IMR-90 (cell line): ENCODE measurements at regions not wholly inside any gene's neighbourhood (a gene's known extent, or its start where the extent isn't known, plus 50 kb on each side); places are given as distances from the start of the nearest gene placed in this dataset.

Experiments
- ATAC-seq: fragments of 200-7000 bp; cut with Tn5 transposase; 2 replicates; pipeline ENCODE4 v1.9.1; 2020; ENCODE audit warnings: low read depth, mild to moderate bottlenecking, moderate library complexity
- BruUV-seq: library from RNA; stranded (reverse); fragments of 400-500 nt; replicated peaks from 2 replicates; lab custom pipeline; 2021; lab: Mats Ljungman, UMichigan
- CTCF ChIA-PET: fragments of 300-600 bp; formaldehyde crosslinking; extraction: SDS; loops from one replicate; lab custom pipeline; 2021; ENCODE audit warnings: antibody characterized with exemption; lab: Yijun Ruan, JAX
- POLR2A ChIA-PET: fragments of 300-600 bp; sonication (Branson Sonifier 250); formaldehyde crosslinking; loops from one replicate; lab custom pipeline; 2022; ENCODE audit warnings: antibody characterized with exemption; ENCODE audit not compliant: unreplicated experiment; lab: Charles Lee
- DNase-seq: peaks from one replicate; pipeline ENCODE4 v3.0.0; 2013
- H2AFZ ChIP-seq: replicated peaks from 2 replicates; pipeline ENCODE3; 2013; ENCODE audit warnings: low read length, mild to moderate bottlenecking; ENCODE audit not compliant: poor library complexity
- H2AK5ac ChIP-seq: 2 replicates; pipeline ENCODE4 v1.6.1; 2013; ENCODE audit warnings: low read depth, low read length, inconsistent platforms
- H2AK9ac ChIP-seq: replicated peaks from 2 replicates; pipeline ENCODE3; 2013; ENCODE audit warnings: mild to moderate bottlenecking, low read depth, low read length, moderate library complexity; ENCODE audit not compliant: poor library complexity
- H2BK120ac ChIP-seq: 2 replicates; pipeline ENCODE4 v1.6.1; 2013; ENCODE audit warnings: low read depth, low read length, inconsistent platforms
- H2BK15ac ChIP-seq: 3 replicates; pipeline ENCODE4 v1.6.1; 2013; ENCODE audit warnings: low read depth, low read length, inconsistent platforms
- H2BK20ac ChIP-seq: 2 replicates; pipeline ENCODE4 v1.6.1; 2013; ENCODE audit warnings: low read depth, mild to moderate bottlenecking, inconsistent platforms, low read length, moderate library complexity
- H2BK5ac ChIP-seq: 2 replicates; pipeline ENCODE4 v1.6.1; 2013; ENCODE audit warnings: mild to moderate bottlenecking, low read depth, low read length, inconsistent platforms; ENCODE audit not compliant: poor library complexity, severe bottlenecking
- H3K14ac ChIP-seq: replicated peaks from 2 replicates; pipeline ENCODE4 v1.6.1; 2013; ENCODE audit warnings: low read depth, low read length, inconsistent platforms
- H3K18ac ChIP-seq: 2 replicates; pipeline ENCODE4 v1.6.1; 2013; ENCODE audit warnings: low read depth, low read length, control low read depth
- H3K23ac ChIP-seq: 2 replicates; pipeline ENCODE4 v1.6.1; 2013; ENCODE audit warnings: low read depth, low read length, inconsistent platforms
- H3K27ac ChIP-seq: 2 replicates; pipeline ENCODE4 v1.5.1; 2013; ENCODE audit warnings: mild to moderate bottlenecking, control low read depth, low read length; ENCODE audit not compliant: insufficient read depth
- H3K27me3 ChIP-seq: 2 replicates; pipeline ENCODE4 v1.6.1; 2013; ENCODE audit warnings: low read length; ENCODE audit not compliant: control insufficient read depth, insufficient read depth
- H3K36me3 ChIP-seq: 2 replicates; pipeline ENCODE4 v1.6.1; 2013; ENCODE audit warnings: low read length, mixed read lengths; ENCODE audit not compliant: control insufficient read depth, insufficient read depth
- H3K4ac ChIP-seq: 2 replicates; pipeline ENCODE4 v1.6.1; 2013; ENCODE audit warnings: low read depth, low read length, inconsistent platforms
- H3K4me1 ChIP-seq: 2 replicates; pipeline ENCODE4 v1.6.1; 2013; ENCODE audit warnings: low read length, mixed read lengths; ENCODE audit not compliant: control insufficient read depth, insufficient read depth
- H3K4me2 ChIP-seq: 2 replicates; pipeline ENCODE4 v1.6.1; 2013; ENCODE audit warnings: low read depth, mild to moderate bottlenecking, control low read depth, low read length, moderate library complexity
- H3K4me3 ChIP-seq: 2 replicates; pipeline ENCODE4 v1.5.1; 2013; ENCODE audit warnings: low read depth, mild to moderate bottlenecking, control low read depth, low read length, moderate library complexity; ENCODE audit not compliant: insufficient read depth
- H3K56ac ChIP-seq: 2 replicates; pipeline ENCODE4 v1.6.1; 2013; ENCODE audit warnings: low read length, inconsistent platforms; ENCODE audit not compliant: insufficient read depth; ENCODE audit errors: extremely low read depth
- H3K79me1 ChIP-seq, 2 experiments: 2 replicates each; pipeline ENCODE4 v1.6.1; 2013; ENCODE audit warnings: low read length in 2 of 2, inconsistent platforms in 1 of 2, low read depth in 1 of 2
- H3K9ac ChIP-seq: 2 replicates; pipeline ENCODE4 v1.6.1; 2013; ENCODE audit warnings: low read depth, low read length, control low read depth
- H3K9me1 ChIP-seq: 2 replicates; pipeline ENCODE4 v1.6.1; 2013; ENCODE audit warnings: low read length, inconsistent platforms; ENCODE audit not compliant: insufficient read depth
- H3K9me3 ChIP-seq: 2 replicates; pipeline ENCODE4 v1.6.1; 2013; ENCODE audit warnings: low read length; ENCODE audit not compliant: control insufficient read depth, insufficient read depth
- H4K20me1 ChIP-seq: 2 replicates; pipeline ENCODE4 v1.6.1; 2013; ENCODE audit warnings: low read length, inconsistent platforms; ENCODE audit not compliant: insufficient read depth
- H4K5ac ChIP-seq: 2 replicates; pipeline ENCODE4 v1.6.1; 2013; ENCODE audit warnings: mild to moderate bottlenecking, low read depth, low read length, control low read depth
- H4K8ac ChIP-seq, 2 experiments: 2 replicates each; pipeline ENCODE4 v1.6.1; 2013; ENCODE audit warnings: low read depth in 2 of 2, low read length in 2 of 2, control low read depth in 1 of 2, inconsistent platforms in 1 of 2
- H4K91ac ChIP-seq: 2 replicates; pipeline ENCODE4 v1.6.1; 2013; ENCODE audit warnings: low read depth, low read length, inconsistent platforms; ENCODE audit not compliant: insufficient read depth
- MAFK ChIP-seq: IDR thresholded peaks from 2 replicates; pipeline ENCODE4 v1.6.1; 2012; ENCODE audit warnings: low read depth, low read length, improper control_type of control experiment
- POLR2A ChIP-seq: IDR thresholded peaks from 2 replicates; pipeline ENCODE4 v1.6.1; 2012; ENCODE audit warnings: mild to moderate bottlenecking, low read depth, low read length
- RFX5 ChIP-seq: IDR thresholded peaks from 2 replicates; pipeline ENCODE4 v1.8.0; 2012; ENCODE audit warnings: low read depth, mild to moderate bottlenecking, low read length, moderate library complexity
- WGBS, 2 experiments: methylation state at CpG; one replicate each; pipeline versions ENCODE4 v1.1.5 to v1.1.7; 2013; ENCODE audit warnings: missing lambda C conversion rate in 2 of 2; ENCODE audit not compliant: insufficient read length in 1 of 2; ENCODE audit errors: extremely low coverage in 2 of 2; 5-methylcytosine and 5-hydroxymethylcytosine counted together
- dilution Hi-C: fragments of 300-500 bp; cut with HindIII; formaldehyde crosslinking; loops from one replicate; pipeline ENCODE4 v1.14.3; 2018; ENCODE audit warnings: low sequenced_read_pairs; ENCODE audit not compliant: unreplicated experiment
- in situ Hi-C: fragments of 300-500 bp; cut with MboI; formaldehyde crosslinking; loops from 3 replicates; pipeline ENCODE4 v1.14.3; 2019; ENCODE audit warnings: low sequenced_read_pairs, inconsistent platforms, mixed read lengths
- intact Hi-C: fragments of 100-400 bp; cut with micrococcal nuclease; formaldehyde crosslinking; loops from 2 replicates; pipeline ENCODE4 v1.10.0; 2022

DNA sequence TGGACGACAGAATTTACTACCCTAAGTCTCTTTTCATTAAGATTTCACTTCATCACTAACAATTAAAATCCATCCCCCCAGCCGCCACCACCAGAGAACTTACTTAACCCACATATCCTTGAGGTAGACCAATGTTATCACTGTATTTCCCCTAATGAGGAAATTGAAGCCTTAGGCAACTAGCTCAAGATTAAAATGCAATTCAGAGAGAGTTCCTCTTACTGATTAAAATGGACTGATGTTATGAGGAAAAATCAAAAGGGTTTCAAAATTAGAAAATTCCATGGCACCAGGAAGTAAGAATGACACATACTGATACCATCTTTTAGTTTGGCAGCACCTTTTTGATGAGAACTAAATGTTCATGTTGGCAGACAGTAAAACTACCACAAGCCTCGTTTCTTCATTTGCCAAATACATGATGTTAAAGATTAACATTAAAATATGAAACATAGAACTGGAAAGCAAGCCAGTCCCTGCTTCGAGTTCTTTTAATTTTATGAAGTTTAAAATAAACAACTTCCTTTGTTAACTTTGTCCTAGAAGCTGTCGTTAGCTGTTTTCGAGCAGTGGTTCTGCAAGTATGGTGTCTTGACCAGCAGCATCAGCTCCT, 69.3 kb upstream of the CCDC160 start:
- H3K56ac ChIP-seq = no peak overlapping the region
- H3K79me1 ChIP-seq = no peaks in the 10 kb centered on the region
- no peak overlapping the region for H3K4ac ChIP-seq
- H3K14ac ChIP-seq = no peak overlapping the region
- no peaks in the 10 kb centered on the region for H3K9me1 ChIP-seq
- peaks cover 3% of the 10 kb centered on the region for H3K27me3 ChIP-seq
- no peak for DNase-seq
- ChIA-PET POLR2A (no interaction called here), CTCF (interaction anchor here (0.6 kb wide), 1 partner anchor 231 kb away, joined by 3 read pairs; no protein-coding TSS in a partner anchor)
- no peaks in the 10 kb centered on the region; the same call in 1 of the 2 replicates for H3K9me3 ChIP-seq
- no peak overlapping the region for H2BK20ac ChIP-seq
- H3K4me2 ChIP-seq = no peak overlapping the region
- no peak overlapping the region for H2AK9ac ChIP-seq
- H3K36me3 ChIP-seq = no peaks in the 10 kb centered on the region
- no peak overlapping the region for H2BK15ac ChIP-seq
- no peak for TF ChIP-seq MAFK
- no peak for TF ChIP-seq POLR2A
- TF ChIP-seq RFX5 = no peak
- H2BK120ac ChIP-seq = no peak overlapping the region
- H4K20me1 ChIP-seq = no peaks in the 10 kb centered on the region
- no peaks in the 10 kb centered on the region for H3K4me1 ChIP-seq
- dilution Hi-C loops = no loop called here
- no peak overlapping the region for H3K23ac ChIP-seq
- no peak overlapping the region for H4K91ac ChIP-seq
- H3K4me3 ChIP-seq = no peak overlapping the region
- no peak overlapping the region for H4K5ac ChIP-seq
- no peak overlapping the region for H2AK5ac ChIP-seq
- H3K27ac ChIP-seq = no peak overlapping the region
- in situ Hi-C loops = no loop called here
- no peak overlapping the region for H2BK5ac ChIP-seq
- BruUV-seq = no TSS peak
- WGBS, 2 experiments = 92% methylated on average over 2 of the region's 6 CpGs; no CpG with 5 or more reads in 1 of the 2 experiments
- H4K8ac ChIP-seq = no peak overlapping the region
- intact Hi-C loops = no loop called here
- no peak for ATAC-seq
- H3K18ac ChIP-seq = no peak overlapping the region
- no peak overlapping the region for H2AFZ ChIP-seq
- no peak overlapping the region for H3K9ac ChIP-seq
